ENCODE measurements at regions not wholly inside any gene's neighbourhood (a gene's known extent, or its start where the extent isn't known, plus 50 kb on each side); places are given as distances from the start of the nearest gene placed in this dataset.
"Not testable (repeated sequence)": the region's sequence is repeated elsewhere in the genome, so short reads cannot be mapped to it uniquely, and the experiment has no call there.

DNA sequence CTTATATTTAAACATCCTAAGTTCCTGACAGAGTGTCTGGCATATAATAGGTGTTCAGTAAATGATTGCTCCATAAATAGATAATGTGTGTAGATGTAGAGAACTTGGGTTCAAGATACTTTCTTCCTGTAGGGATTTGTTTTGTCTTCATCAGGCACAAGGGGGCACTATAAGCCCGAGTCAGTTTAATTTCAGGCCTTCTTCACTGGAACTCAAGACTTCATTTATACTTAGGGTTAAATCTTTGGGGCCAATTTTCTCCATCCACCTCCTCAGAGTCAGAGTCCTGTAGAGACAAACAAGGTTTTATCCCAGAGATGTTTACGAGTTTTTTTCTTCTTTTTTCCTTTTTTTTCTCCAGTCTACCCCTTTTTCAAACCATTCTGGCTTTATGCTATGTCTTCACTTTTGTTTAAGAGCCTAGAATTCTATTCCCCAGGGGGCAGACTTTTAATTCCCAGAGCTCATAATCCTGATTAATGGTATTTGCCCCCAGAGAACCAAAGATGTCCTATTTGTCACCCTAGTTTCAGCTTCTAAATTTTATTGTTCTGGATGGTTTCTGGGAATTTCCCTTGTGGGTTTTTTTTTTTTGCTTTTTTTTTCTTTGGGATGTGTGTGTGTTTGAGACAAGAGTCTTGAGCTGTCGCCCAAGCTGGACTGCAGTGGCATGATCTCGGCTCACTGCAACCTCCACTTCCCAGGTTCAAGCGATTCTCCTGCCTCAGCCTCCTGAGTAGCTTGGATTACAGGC is 88.4 kb downstream of the HFE start:
- DNase-seq: no peak

DNA sequence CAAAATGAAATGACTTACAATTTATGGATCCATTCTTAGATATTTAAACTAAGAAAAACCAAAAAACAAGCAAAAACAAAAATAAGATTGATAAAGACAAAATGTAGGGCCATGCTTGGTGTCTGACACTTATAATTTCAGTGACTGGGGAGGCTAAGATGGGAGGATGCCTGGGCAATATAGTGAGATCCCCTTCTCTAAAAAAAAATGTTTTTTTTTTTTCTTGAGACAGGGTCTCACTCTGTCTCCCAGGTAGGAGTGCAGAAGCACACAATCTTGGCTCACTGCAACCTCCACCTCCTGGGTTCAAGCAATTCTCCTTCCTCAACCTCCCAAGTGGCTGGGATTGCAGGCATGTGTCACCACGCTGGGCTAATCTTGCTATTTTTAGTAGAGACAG is 92.4 kb downstream of the HFE start:
- DNase-seq: no peak

DNA sequence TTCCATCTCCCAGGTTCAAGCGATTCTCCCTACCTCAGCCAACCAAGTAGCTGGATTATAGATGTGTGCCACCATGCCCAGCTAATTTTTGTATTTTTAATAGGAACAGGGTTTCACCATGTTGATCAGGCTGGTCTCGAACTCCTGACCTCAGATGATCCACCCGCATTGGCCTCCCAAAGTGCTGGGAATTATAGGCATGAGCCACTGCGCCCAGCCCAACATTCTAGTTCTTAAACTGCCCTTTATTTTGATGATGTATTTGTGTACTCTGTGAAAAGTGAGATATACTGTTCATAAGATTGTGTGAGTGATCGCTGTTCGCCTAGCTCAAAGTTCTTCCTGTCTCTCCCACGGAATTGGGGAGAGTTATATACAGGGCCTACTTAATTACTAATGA is 93.1 kb downstream of the HFE start:
- no peak for DNase-seq

DNA sequence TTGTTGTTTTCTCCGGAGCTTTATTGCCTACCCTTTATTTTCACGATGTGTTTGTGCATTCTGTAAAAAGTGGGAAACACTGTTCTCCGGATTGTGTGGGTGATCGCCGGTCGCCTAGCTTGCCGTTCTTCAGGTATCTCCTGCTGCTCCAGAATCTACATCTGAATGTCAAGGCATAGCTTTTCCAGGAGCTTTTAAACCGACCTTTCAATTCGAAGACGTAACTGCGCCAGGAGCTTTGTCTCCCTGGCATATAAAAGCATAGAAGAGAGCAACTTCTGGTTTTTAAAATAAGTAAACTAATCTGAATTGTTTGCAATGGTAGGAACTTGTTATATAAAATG is 96.0 kb downstream of the HFE start:
- DNase-seq: no peak

DNA sequence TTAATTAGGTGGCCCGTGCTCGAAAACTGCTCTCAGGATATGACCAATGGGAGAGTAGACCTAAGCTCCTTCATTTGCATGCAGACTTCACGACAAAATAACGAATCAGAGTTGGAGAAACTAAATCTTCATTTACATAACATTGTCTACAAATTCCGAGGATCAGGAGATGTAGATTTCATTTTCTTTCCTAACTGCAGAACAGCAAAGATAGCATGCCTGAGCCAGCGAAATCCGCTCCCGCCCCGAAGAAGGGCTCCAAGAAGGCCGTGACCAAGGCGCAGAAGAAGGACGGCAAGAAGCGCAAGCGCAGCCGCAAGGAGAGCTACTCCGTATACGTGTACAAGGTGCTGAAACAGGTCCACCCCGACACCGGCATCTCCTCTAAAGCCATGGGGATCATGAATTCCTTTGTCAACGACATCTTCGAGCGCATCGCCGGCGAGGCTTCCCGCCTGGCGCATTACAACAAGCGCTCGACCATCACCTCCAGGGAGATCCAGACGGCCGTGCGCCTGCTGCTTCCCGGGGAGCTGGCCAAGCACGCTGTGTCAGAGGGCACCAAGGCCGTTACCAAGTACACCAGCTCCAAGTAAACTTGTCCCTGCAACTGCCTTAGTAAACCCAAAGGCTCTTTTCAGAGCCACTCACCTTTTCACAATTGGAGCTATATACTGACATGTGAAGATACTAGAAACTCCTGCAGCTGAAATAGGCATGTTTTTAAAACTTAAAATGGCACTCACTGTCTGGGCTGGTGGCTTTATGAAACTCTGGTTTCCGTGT is 96.5 kb downstream of the HFE start:
- peak; percentile 83 for DNase-seq

DNA sequence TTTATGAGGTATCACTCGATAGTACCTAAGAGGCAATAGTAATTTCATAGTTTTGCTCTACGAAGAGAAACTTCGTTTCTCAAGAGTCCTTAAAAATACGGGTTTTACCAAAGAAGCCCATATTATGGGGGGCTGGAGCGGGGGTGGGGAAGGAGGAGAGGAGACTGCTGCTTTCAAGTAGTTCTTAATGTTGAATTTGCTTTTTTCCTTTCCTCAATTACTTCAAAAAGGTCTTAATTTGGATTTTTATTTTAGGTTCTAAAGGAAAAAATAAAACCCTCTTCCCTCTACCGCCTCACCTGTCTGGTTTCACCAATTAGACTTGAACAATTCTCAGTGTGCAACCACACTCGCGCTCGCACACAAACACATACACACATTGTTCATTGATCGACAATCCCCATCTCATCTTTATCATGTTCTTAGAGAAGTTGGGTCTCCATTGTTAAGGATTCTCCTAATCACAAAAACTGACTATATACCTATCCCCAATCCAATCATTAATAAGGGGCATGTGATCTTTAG is 97.2 kb downstream of the HFE start:
- no peak for DNase-seq

DNA sequence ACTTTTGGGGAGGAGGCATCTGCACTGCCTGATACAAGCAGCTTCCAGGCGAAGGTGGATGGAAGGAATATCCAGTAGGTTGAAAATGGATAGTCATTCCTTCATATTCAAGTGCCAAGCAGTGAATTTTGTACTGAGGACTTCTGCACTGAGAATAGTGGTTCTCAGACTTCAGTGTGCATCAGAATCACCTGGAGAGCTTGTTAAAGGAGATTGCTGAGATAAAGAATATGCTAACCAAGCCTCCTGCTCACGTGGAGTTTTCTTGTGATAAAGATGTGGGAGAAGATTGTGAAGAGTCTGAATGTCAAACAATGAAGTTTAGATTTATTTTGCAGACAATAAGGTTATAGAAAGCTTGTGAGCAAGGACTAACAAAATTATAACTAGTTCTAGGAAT is 97.8 kb downstream of the HFE start:
- DNase-seq: no peak

DNA sequence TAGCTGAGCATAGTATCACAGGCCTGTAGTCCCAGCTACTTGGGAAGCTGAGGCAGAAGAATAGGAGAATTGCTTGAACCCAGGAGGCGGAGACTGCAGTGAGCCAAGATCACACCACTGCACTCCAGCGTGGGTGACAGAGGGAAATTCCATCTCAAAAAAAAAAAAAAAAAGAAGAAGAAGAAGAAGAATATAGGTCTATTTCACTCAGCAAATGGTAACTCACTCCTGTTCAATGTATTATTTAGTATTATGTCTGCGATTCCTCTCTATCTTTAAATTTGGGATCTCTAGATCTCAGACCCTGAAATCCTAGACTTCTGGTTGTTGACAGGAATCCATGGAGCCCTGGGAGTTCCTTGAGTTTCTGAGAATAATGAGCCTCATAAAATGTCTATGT is 98.6 kb downstream of the HFE start:
- no peak for DNase-seq

DNA sequence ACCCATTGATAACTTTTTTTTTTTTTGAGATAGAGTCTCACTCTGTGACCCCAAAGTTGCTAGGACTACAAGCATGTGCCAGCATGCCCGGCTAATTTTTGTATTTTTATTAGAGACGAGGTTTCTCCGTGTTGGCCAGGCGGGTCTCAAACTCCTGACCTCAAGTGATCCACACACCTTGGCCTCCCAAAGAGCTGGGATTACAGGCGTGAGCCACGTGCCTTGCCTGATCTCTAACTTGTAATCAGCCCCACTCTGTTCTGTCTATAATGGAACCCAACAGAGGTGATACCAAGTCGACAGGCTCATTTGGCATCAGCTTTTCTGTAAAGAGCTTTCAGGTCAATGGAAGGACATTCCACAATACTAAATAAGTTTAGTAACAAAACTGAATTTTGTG is 99.4 kb downstream of the HFE start:
- no peak for DNase-seq

DNA sequence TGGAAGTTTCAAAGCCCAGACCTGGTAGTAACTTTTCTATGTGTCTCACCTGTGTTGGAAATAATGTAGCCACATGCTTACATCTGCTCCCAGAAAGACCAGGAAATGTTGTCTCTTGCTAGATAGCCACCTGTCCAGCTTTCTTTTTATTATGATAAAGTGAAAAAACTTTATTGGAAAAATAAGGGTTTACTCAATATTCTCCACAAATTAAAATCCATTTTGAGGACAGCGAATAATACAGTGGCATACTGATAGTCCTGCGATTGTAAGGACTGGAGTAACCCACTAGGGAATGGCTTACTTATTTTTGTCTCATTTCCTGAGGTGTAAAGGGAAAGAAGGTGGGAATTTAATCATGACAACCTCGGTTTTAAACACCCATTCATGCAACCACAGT is 100.1 kb downstream of the HFE start:
- DNase-seq: no peak

DNA sequence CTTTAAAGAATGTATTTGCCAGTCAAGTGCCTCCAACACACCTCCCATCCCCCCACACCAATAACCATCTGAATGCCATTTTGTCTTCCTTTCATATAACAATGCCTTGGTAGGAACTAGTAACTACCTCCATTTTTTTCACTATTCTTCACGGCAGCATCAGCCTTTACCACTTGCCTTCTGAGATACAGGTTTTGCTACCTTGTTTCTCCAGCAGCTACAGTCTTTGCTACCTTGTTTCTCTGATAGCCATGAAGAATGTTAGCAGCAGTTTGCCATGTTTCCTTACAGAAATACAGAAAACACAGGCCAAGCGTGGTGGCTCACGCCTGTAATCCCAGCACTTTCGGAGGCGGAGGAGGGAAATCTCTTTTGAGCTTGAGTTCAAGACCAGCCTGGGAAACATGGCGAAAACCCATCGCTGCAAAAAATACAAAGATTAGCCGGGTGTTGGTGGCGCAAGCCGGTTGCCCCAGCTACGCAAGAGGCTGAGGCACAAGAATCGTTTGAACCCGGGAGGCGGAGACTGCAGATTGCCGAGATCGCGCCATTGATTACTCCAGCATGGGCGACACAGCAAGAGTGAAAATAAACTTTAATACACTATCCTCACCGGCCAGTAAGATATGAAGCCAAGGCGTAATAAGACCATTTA is 100.9 kb downstream of the HFE start:
- DNase-seq: peak; percentile 53

DNA sequence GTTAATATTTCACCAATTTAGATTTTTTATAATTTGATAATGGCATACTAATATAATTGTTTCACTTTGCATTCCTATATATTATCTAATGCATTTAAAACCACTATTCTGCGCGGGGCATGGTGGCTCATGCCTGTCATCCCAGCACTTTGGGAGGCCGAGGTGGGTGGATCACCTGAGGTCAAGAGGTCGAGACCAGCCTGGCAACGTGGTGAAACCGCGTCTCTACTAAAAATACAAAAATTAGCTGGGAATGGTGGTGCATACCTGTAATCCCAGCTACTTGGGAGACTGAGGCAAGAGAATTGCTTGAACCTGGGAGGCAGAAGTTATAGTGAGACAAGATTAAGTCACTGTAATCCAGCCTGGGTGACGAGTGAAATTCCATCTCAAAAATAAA is 104.3 kb downstream of the HFE start:
- DNase-seq: not testable (repeated sequence)

DNA sequence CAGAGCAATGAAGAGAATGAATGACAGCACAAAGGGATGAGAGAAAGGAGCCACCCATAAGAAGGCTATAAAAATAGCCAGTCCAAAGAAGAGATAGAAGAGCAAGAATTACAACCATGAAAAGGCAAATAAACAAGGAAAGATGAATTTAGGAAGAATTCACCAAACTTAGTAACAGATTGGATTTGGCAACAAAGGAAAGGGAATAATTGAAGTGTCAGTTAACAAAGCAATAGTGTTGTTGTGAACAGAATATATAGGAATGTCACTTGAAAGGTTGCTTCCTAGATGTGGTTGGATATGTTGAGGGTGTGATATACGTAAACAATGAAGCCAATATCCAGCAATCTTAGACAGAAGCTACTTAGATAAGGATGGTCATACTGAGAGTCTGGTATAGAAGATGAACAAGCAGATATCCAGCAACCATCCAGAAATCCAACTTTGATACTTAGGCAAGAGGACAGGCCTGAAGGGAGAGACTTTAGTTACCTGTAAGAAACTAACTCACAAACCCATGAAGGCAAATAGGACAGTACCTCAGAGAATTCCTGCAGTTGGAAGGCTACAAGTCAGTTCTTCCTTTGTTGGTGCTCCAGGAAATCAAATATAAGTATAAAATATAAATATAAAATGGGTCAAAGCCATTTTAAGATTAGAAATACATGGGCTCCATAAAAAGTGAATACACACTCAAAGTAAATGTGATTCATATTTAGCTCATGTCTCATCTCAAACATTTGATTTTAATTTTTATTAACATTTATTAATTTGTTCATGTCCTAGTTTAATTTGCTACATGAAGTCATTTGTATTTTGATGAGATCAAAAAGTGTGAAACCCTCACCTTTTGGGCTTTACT is 106.5 kb downstream of the HFE start:
- DNase-seq: no peak

DNA sequence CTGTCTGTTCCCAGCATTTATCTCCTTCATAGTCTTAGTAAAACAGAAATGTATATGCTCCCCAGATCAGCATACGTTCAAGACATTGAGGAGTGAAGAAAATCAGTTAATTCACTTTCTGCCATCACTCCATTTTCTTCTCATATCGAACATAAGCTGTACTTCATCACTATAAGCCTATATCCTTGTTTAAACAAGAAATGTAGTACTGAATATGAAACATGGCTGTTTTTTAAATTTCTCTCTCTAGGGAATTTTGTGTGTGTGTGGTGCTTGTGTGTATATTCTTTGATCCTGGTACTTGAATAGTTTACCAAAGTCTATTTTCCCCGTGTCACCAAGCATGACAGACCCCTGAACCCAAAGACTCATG is 107.1 kb downstream of the HFE start:
- DNase-seq: no peak

DNA sequence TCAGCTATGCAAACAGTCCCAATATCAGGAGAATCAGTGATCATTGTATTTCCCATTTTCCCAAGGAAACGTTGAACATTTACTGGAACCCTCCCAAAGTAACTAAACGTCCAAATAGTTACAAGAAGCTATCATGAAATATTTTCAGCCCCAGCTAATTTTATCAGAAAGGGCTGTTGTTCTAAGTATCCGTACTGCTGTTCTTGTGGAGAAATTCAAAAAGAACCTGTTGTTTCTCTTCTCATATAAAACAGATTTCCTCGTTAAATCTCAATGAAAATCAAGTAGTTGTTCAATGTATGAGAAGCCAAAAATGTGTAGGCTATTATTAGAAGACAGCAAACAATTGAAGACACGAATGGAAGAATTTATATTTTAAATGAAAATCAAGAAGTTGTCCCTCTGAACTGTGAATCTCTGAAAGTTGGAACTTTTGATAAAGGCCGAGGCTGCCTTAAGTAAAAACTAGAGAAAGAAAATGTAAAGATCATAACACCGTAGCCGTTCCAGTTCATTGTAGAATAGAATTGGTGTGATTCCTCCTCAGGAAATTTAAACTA is 107.7 kb downstream of the HFE start:
- no peak for DNase-seq

DNA sequence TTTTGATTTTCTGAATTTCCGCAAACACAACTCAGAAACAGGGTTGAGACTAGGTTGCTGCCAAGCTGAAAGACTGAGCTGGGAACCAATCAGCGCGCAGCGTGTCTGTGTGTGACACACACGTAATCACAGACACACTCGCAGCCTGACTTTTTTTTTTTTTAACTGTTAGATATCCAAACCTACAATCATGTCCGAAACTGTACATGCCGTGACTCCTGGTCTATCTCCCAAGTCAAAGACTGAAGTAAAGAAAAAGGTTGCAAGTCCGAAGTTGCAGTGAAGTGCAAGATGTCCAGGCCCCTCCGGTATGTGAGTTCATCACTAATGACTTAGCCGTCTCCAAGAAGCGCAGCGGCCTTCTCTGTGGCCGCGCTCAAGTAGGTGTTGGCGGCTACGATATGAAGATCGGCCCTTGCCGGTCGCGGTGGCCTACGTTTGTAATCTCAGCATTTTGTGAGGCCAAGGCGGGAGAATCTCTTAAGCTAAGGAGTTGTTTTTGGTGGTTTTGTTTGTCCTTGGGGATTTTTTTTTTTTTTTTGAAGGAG is 108.2 kb downstream of the HFE start:
- peak; percentile 90 for DNase-seq

DNA sequence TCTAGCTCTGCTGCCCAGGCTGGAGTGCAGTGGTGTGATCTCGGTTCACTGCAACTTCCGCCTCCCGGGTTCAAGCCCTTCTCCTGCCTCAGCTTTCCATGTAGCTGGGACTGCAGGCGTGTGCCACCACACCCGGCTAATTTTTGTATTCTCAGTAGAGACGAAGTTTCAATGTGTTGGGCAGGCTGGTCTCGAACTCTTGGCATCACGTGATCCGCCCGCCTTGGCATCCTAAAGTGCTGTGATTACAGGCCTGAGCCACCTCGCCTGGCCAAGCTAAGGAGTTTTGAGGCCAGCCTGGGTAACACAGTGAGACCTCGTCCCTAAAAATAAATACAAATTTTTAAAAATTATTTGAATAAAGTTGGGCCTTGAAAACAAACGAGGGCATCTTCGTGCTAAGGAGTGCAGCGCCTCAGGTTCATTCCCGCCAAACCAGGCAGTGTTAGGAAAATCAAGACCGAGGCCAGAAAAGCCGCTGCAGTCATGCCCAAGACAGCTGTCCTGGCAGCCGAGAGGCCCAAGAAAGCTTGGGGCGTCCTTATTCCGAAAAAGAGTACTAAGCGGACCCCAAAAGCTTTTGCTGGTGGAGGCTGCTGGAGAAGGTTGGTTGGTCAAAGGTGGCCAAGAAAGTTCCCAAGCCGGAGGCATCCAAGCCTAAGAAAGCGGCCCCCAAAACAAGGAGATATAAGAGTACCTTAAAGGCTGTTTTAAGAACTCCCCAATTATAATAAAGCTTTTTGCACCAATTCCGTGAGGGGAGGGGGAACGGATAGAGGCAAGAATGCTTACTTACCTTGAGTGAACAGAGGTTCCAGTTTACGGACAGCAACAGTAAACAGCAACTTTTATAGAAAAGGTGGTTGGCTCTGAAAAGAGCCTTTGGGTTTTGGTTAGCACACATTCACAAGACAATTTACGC is 109.0 kb downstream of the HFE start:
- no peak for DNase-seq

DNA sequence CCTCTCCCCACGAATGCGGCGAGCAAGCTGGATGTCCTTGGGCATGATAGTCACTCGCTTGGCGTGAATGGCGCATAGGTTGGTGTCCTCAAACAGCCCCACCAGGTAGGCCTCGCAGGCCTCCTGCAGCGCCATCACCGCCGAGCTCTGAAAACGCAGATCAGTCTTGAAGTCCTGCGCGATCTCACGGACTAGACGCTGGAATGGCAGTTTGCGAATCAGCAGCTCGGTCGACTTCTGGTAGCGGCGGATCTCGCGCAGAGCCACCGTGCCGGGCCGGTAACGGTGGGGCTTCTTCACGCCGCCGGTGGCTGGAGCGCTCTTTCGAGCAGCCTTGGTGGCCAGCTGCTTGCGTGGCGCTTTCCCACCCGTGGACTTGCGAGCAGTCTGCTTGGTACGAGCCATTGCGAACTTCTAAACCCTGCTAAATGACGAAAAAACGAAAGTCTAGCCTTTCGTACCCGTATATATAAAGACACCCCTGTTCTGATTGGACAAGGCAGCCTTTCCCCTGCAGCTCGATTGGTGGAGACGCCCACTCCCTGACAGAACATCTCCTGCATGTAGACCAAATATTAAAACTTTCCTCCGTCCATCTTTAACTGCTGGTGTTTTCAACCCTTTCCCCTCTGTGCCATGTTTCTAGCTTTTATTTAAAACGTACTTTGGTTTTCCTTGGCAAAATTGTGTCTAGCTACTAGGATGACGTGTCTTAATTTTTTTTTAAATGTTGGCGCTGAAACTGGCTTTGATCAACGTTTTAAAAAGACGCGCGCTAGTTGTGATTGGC is 109.8 kb downstream of the HFE start:
- DNase-seq: peak; percentile 90

DNA sequence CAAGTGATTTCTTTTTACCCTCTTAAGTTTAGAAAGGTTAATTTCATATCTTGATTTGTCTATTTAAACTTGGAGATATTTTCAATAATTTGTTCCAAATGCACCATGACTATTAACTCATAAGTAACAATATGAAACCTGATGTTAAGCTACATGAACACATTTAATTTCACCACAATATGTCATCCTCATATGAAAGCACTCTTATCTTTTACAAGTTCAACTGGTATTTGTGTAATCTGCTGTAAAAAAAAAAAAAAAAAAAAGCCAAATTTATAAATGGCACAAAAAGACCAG is 110.4 kb downstream of the HFE start:
- DNase-seq: no peak

DNA sequence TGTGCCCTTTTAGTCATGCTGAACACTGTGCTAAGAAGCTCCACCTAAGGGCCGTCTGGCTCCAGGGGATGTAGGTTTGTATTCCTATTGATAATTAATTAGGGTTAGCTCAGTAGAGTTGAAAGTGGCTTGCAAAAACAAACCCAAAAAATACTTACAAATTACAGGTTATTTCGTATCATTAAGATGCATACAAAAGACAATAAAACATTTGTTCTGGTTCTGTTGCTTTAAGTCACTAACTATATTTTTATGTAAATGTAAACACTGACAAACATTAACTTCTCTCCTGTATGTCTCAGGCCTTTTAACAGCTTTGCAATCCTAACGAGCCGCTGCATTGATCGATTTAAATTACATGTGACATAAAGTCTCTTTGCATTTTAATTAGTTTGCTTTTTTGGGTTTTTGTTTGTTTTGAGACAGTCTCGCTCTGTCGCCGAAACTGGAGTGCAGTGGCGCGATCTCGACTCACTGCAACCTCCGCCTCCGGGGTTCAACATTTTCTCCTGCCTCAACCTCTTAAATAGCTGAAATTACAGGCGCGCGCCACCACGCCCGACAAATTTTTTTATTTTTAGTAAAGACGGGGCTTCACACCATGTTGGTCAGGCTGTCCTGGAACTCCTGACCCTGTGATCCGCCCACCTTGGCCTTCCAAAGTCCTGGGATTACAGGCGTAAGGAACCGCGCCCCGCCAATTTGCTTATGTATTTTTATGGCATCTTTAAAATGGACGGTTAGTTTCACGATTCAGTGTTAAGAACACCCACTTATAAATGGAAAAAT is 110.9 kb downstream of the HFE start:
- peak; percentile 56 for DNase-seq
